ENCODE measurements at regions not wholly inside any gene's neighbourhood (a gene's known extent, or its start where the extent isn't known, plus 50 kb on each side); places are given as distances from the start of the nearest gene placed in this dataset.
A peak's percentile ranks its signal among the peaks of the same experiment; 100 is the strongest.
"Not testable (repeated sequence)": the region's sequence is repeated elsewhere in the genome, so short reads cannot be mapped to it uniquely, and the experiment has no call there.

DNA sequence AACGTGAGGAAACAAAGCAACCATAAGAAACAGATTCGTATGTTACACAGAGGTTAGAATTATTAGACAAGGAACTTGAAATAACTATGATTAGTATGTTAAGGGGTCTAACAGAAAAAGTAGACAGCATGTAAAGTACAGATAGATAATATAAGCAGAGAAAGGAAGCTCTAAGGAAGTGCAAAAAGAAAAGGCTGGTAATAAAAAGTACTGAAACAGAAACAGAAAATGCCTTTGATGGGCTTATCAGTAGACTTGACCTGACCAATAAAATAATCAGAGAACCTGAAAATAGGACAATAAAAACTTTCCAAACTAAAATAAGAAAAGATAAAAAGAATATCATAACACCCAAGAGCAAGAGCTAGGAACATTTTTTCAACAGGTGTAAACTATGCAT lies 225.8 kb downstream of the RND3 start:
- no peak for DNase-seq

DNA sequence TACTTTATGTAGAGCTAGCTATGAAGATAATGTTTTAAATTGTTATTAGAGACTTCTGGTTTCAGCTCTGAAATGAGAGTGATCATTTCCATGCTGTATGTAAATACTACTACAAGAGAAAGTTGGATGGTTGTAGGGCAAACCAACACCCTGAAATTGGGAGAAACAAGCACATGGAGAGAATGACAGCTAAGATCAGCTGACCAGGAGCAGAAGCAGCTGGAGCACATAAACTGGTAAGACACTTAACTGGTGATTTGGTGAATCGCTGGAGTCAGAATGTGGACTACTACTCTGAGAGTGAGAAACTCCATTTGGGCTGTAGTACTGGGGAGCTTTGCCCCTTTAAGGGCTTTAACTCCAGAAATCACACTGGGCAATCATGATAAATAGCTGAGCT lies 226.8 kb downstream of the RND3 start:
- DNase-seq: no peak

DNA sequence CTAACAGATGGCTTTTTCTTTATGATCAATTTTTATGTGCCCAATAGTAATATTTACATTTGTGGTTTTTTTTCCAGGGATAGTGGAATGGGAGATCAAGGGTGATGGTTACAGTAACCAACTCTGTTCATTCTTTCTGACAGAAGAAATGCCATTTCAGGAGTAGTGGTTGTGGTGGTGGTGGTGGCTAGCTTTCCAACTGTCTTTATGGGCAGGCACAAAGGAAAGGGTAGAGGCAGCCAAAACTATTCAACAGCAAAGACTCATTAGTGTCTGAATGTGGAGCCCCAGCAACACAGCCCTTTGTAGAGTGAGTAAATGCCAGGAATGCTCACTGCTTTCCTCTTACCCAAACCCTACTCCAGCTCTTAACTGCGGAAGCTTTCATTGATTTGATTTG lies 227.7 kb downstream of the RND3 start:
- DNase-seq: no peak

DNA sequence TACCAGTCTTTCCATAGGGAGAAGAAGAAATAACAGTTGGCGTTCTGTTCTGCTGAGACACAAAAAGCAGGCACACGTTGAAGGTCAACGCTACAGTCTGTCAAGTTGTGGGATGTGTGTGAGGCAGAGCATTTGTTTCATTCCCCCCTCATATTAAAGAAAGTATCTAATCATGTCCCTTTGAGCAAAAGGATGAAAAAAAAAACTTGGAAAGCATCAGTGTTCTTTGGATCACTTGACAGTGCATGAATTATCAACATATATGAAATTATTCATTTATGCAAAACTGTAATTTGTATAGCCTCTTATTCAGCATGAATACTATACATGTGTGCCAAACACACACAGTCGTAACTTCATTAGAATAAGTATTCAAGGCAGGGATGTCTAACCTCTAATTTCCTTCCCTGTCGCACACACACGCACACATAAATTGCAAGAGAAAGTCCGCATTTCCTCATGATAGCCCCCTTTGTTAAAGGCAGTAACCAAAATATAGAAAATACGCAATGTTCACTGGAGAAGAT lies 228.6 kb downstream of the RND3 start:
- no peak for DNase-seq

DNA sequence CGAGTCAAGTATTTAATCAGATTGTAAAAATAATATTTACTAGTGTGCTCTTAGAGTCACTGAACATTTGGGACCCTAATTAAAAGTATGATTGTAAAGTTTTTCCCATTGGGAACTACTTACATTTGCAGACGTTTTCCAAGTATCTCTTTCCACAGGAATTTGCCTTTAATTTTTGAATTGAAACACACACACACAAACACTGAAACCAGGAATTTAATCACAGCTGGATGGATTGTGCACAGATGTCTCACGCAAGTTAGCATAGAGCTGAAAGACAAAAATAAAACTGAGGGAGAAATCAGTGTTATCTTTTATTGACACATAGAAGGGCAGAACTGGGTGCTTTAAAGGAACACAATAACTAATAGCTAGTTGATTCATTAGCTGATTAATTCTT lies 230.7 kb downstream of the RND3 start:
- DNase-seq: peak; percentile 13

DNA sequence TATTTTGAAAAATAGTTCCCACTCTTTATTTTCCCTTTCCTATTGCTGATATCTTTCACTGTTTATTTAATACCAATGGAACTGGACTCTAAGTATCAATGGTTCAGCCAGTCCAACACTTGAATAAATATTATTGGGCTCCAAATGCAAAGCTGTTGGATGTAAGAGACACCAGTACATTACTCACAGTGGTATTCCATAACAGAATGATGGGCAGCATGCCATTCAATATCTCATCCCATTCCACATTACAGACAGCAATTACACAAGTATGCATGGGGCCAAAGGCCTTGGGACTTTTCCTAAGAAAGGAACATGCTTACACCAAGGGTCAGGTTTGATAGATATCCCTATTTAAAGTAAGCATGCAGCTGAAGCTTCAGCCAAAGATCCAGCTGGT lies 231.9 kb downstream of the RND3 start:
- peak; percentile 17 for DNase-seq

DNA sequence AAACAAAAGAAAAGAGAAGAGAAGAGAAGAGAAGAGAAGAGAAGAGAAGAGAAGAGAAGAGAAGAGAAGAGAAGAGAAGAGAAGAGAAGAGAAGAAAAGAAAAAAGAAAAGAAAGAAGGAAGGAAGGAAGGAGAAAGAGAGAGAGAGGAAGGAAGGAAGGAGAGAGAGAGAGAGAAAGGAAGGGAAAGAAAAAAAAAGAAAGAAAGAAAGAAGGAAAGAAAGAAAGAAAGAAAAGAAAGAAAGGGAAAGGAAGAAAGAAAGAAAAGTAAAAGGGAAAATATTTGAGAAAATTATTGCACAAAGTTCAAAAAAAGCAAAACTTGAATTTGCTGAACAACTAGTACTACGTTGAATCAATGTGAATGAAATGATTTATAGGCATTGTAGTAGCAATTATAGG lies 237.7 kb downstream of the RND3 start:
- not testable (repeated sequence) for DNase-seq

DNA sequence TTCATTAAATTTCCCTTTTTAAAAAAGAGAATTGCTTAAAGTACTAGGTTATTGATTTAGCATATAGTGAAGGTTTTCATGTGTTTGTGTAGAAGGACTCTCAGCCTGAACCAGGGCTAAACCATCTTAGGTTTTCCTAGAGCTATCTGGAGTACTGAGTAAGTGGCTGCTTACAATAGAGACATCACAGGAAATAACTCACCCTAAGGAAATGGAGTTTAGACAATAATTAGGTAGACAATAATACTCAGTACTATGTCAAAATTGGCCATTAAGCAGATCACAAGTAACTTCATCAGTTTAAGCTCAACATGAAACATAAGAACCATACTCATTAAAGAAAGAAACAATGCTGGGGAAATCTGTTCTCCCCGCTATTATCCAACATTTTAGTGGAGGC lies 240.0 kb downstream of the RND3 start:
- no peak for DNase-seq

DNA sequence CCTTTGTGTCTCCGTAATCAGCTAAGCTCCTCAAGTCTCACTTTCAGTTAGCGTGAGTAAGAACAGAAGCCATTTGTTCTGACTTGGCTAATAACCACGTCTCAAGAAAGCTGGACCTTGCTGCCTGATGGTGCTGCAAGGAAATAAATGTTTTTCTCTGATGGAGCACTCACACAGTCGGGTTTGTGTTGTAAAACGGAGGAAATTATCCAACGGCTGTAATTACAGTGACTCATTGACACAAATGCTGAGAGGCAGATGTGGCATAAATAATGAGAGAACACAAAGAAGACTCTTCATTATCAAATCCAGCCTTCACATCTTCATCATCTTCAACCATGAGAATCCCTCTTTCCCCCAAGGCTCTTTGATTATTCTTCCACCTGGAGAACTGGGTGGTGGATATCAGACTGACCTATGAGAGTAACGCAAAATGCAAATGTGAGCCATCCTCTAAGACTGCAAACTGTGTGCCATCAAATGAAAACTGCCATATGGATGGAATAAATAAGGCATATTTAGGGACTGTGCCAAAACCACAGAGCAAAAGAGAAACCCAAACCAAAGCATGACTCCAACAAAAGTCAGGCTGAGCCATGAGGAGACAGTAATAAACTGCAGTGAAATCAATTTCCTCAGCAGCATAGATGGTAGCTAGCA lies 252.6 kb downstream of the RND3 start:
- peak; percentile 59 for DNase-seq

DNA sequence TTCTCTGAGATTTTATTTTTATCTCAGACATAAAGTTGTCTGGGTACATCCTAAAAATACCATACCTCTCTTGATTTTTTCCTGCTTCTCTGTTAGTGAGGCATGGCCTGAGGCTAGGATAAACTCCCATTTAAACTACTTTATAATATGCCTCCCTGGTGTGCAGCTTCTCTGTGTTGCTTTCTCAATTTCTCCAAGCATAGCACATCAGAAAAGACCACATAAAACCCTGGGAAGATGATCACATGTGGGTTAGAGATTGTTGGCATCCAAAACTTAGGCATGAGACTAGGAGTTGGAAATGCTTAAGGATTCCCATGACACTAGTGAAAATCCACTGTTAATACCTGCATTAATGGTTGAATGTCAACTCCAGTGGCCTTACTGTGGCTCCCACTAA lies 254.6 kb downstream of the RND3 start:
- DNase-seq: no peak

DNA sequence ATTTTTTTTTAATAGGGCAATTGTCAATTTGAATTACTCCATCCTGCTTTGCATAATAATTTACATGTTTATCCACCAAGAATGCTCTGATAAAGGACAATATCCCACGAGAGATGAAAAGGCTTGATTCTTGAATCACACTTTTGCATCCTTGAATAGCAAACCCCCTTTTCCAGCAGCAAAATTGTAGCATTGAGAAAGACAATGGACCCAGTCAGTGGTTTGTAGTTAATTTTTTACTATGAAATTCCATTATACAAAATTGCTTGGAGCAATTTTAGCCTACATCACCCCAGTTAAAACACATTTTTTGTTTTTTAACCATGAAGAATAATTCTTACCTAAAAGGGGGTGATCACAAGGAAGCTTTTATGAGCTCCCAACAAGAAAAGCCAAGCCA lies 255.1 kb downstream of the RND3 start:
- DNase-seq: no peak

DNA sequence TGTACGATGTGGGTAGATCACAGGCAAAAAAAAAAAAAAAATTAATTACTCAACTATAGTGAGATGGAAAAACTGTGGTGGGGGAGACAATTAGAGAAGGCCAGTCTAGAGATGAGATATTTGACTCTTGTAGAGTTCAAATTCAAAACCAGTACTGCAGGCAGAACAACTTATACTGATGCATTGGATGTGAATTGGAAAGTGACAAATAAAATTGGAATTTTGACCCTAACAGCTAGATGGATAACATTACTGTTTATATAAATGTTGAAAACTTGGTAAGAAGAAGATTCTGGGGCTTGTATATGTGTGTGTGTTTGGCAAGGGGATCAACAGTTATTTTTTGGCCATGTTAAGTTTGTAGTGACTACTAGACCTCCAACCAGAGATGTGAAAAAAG lies 256.9 kb downstream of the RND3 start:
- DNase-seq: no peak

DNA sequence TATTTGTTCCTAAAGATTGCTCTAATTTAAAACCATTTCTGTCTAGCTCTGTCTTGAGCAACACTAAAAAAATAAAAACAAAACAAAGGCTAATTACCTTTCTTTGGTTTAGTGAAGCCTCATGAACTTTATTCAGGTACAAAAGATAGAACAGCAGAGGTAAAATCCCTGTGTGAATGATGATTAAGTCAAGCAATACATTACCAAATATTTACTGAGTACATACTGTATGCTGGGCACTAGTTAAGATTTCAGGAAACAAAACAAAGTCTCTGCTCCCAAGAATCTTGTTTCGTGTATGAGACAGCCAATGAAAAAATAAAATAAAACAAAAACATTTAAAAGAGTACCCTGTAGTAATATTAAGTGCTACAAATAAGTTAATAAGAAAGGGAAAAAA lies 257.5 kb downstream of the RND3 start:
- DNase-seq: no peak

DNA sequence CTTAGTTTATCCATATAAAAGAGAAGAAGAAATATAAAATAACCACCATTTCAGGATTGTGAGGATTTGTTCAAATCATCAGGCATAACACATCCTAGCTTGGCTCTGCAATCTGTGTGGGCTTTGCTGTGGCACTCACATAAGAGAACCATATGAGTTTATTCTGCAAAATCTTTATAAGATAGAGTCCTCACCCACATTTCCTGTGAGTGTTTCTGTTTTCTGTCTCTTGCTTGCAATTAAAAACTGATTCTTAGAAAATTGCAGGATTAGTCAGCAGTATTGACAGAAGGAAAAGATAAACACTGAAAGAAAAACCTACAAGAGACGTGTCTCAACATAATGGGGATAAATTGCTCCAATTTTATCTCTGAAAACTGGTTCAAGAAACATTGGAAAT lies 258.5 kb downstream of the RND3 start:
- DNase-seq: no peak

DNA sequence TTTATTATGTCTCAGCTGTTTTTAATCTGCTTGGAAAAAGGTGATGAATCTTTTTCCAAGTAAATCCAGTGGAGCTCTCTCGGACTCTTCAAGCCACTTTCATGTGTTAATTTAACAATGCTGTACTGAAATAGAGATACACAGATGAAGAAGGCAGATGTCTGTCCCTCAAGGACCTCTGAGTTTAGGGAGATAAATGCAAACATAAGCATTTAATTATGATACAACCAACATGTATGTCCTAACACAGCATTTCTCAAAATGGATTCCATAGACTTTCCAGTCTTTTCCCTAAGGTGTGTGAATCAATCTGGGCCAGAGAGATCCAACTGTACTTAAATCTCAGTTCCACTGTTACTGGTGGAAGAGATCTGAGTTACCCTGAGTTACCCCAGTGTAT lies 262.4 kb downstream of the RND3 start:
- DNase-seq: no peak

DNA sequence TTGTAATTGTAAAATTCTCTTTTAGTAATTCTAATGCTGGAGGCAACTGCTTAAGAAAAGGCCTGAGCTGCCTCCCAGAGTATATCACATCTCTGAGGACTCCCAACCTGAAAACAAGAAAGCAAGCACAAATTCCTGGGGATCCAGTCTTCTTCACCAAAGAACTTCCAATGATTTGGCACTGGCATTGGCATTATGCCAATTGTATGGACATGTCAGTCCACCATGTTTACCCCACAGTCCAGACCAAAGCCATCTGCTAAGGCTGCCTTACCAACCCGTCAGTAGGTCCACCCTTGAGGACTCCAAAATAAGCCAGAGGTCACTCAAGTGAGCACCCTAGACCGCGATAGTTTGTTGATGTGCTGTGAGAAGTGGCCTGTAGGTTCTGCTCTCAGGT lies 263.1 kb downstream of the RND3 start:
- no peak for DNase-seq

DNA sequence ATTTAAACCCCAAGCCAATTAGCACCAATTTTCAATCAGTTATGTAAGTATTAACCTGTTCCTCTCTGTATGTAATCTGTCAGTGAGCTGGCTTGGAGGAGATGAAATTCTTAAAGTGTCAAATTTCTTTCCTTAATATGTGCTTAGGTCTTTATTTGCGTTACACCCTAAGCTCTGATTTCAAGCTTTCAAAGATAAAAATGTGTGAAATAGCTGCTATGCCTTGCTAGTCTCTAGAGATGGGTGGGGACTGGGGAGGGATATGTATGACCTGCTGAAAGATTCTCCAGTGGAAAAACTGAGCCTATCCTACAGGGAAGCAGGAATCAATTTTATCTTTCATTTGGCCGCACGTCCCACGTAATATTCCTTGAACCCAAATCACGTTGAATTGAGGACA lies 264.5 kb downstream of the RND3 start:
- no peak for DNase-seq

DNA sequence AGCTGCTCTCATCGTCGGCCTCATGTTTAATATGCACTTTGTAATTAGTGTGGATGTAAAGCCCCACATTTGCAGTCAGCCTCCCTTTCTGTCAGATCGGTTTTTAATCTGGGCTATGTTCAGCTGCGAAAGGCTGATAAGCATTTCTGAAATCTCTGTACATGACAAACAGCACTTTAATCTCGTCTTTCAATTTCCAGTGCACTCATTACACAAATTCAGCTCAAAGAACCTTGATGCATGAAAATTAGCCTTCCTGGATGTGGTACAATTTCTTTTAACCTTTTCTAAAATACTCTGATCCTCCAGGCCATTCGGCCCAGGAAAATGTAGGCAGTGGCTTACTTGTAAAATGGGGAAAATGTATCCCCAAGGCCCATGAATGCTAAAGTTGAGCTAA lies 265.1 kb downstream of the RND3 start:
- peak; percentile 31 for DNase-seq

DNA sequence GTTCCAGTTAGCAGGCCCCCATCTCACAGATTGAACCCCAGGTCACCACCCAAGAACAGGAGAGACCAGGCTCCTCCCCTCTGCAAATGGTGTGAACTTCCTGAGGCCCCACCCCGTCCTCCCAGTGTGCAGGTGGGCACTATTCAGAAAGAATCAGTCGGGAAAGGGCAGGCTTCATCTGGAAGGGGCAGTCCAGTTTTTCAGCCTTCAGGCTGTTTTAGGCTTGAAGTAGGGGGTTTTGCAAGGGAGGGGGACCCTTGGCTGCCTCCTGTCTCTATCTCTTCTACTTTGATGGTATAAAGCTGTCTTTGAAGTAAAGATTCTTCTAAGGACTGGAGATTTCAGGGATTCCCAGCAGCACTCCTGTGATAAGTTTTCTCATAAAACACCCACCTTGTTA lies 267.6 kb downstream of the RND3 start:
- DNase-seq: no peak

DNA sequence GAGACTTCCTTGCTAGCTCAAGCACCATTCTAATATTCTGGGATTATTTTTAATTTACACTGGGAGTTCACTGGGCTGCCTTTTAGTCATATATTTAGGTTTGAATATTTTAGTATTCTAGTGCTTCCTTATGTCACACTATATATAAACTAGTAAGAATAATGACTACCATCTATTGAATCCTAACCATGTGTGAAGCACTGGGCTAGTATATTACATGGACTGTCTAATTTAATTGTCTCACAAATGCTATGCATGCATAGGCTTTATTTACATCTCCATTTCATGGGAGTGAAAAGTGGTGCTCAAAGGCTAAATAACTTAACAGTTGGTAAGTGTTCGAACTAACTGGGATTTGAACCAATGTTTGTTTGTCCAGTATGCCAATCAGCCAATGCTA lies 272.4 kb downstream of the RND3 start:
- no peak for DNase-seq

DNA sequence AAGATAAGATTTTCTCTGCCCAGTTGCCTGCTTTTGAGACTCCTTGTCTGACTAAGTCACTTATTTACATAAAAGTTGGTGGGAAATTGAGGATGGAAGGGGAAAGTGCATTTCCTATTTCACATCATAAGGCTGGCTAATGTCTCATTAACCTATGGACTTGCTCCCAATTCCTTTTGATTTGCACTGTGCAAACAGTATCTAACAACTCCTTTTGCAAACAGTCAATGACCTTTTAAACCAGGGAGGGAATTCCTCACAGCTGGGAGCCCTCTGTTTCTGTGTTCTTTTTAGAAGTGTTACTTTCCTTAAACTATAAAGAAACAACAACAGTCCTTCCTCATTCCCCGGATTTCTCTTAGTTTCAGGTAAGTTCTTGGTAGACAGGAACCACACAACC lies 272.8 kb downstream of the RND3 start:
- DNase-seq: no peak

DNA sequence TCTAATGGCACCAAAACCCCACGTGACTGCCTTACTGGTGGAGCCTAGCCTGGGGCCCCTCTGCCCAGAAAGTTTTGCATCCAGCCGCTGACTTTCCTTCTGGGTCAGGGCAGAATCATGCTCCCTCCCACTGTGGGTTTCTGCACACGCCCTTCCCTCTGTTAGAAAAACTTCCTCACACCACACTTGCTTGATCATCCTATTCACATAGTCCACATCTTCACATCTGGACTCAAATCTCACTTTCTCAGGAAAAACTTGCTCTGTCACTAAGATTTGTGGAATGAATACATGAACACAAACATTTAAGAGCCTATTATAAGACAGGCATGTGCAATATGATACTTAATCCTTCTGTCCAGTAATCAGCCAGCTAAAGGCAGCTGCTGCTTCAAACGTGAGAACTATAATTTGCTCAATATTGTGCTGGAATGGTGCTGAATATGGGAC lies 274.7 kb downstream of the RND3 start:
- DNase-seq: peak; percentile 59

DNA sequence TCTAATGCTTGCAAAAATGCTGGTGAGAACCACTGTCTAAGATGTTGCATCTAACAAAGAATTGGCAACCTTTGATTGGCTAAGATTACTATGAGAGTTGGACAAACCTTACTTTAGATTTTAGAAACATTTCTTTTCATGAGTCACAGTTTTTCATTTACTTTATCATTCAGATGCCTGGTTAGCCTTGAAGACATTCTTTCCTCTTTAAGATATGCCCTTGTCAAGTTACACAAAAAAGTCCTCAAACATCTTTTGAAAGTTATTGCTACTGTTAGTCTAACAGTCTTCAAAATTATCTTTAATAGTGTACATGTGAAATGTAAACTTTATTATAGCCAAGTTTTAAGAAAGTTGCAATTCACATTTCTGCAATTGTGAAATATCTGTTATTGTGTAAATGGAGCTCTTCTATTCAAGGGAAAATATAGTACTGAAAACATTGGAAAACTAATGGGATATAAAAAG lies 276.3 kb downstream of the RND3 start:
- DNase-seq: no peak

DNA sequence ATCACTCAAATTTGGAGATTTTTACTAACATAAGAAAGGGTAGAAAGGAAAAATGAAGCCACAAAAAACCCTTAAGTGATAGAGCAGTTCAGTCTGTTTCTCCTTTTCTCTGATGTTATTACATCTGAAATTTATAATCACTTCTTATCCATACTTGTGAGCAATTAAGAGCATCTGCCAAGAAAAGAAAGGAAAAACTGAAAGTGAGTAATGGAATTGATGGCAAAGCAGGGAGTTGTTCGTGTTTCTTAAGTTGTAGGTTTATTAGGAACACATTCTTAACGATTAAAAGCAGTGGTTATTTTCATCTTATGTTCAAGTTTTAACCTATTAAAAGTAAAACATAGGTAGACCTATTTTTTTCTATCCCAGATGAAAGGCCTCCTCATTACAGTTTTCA lies 277.7 kb downstream of the RND3 start:
- DNase-seq: no peak

DNA sequence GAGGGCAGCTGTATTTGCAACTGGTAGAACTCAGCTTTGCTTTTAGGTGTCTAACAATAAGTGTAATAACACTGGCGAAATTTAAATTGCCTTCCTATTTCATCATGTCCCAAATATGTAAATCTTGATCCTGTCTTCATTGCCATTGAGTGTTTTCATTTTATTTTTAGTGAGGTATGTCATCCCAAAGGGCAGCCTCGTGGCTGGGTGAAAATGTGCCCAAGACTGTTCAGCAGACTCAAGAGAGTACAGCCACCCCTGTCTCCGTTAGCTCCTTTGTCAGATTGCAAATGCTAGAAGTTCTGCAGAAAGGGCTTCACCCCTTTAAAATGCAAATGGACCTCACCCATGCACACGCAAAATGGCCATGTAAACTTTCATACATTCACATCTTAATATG lies 278.8 kb downstream of the RND3 start:
- DNase-seq: no peak
